K562 (cell line): ENCODE measurements at regions not wholly inside any gene's neighbourhood (a gene's known extent, or its start where the extent isn't known, plus 50 kb on each side); places are given as distances from the start of the nearest gene placed in this dataset.

Experiments used
- ATAC-seq: fragments of 200-7000 bp; cut with Tn5 transposase; 3 replicates; pipeline ENCODE4 v1.9.1; 2020; ENCODE audit warnings: moderate library complexity
- BruUV-seq: library from RNA; stranded (reverse); fragments of 400-500 nt; replicated peaks from 2 replicates; lab custom pipeline; 2021; lab: Mats Ljungman, UMichigan
- CTCF ChIA-PET: fragments of 300-600 bp; formaldehyde crosslinking; extraction: SDS; loops from one replicate; lab custom pipeline; 2021; ENCODE audit warnings: low intra/inter-chr PET ratio; lab: Yijun Ruan, JAX
- POLR2A ChIA-PET: fragments of 300-600, 350-650 bp; sonication (Branson Sonifier 250); formaldehyde crosslinking; extraction: SDS; loops from one replicate; lab custom pipeline; 2021; ENCODE audit warnings: antibody characterized with exemption, inconsistent platforms; lab: Yijun Ruan, JAX
- DNase-seq, 4 experiments: peaks; one replicate each; pipeline versions ENCODE4 v3.0.0 to v3.0.0-alpha.2; 2011 to 2018; ENCODE audit warnings: low spot score in 3 of 4, mixed read lengths in 3 of 4; ENCODE audit errors: extremely low read depth in 1 of 4
- FAIRE-seq: peaks from 2 replicates; lab custom pipeline; 2011; peaks lifted over from hg19 to GRCh38; lab: Jason Lieb, UNC
- H2AFZ ChIP-seq: 2 replicates; pipeline ENCODE4 v1.6.0; 2011; ENCODE audit warnings: low read depth, low read length, control low read depth, inconsistent platforms
- H3K27ac ChIP-seq: fragments of 200-600 bp; 3 replicates; pipeline ENCODE4 v1.8.0; 2011; ENCODE audit warnings: low read depth, mild to moderate bottlenecking, control low read depth, inconsistent platforms, low read length, moderate library complexity, mixed read lengths; ENCODE audit errors: extremely low read depth
- H3K27me3 ChIP-seq, 2 experiments: fragments of 300-600 bp in 1 of 2; 2 replicates in 1 of 2; 3 replicates in 1 of 2; pipeline versions ENCODE4 v1.6.0 to v1.8.0; 2011; ENCODE audit warnings: inconsistent platforms in 2 of 2, low read length in 2 of 2, mild to moderate bottlenecking in 1 of 2, mixed read lengths in 1 of 2, moderate library complexity in 1 of 2; ENCODE audit not compliant: control insufficient read depth in 2 of 2, insufficient read depth in 2 of 2
- H3K36me3 ChIP-seq: fragments of 300-600 bp; 3 replicates; pipeline ENCODE4 v1.8.0; 2011; ENCODE audit warnings: mild to moderate bottlenecking, low read length, inconsistent platforms; ENCODE audit not compliant: control insufficient read depth, insufficient read depth
- H3K4me1 ChIP-seq, 2 experiments: fragments of 200-600 bp in 1 of 2; replicated peaks in 1 of 2; 2 replicates in 1 of 2; 3 replicates in 1 of 2; pipeline versions ENCODE4 v1.5.1 to v1.8.0; 2011; ENCODE audit warnings: inconsistent platforms in 2 of 2, low read length in 2 of 2, mild to moderate bottlenecking in 1 of 2, mixed read lengths in 1 of 2, moderate library complexity in 1 of 2; ENCODE audit not compliant: control insufficient read depth in 2 of 2, insufficient read depth in 2 of 2
- H3K4me2 ChIP-seq: 2 replicates; pipeline ENCODE4 v1.6.1; 2011; ENCODE audit warnings: low read length, control low read depth, inconsistent platforms, mixed read lengths; ENCODE audit not compliant: insufficient read depth
- H3K4me3 ChIP-seq: fragments of 200-600 bp; sonication (generic), shearing (Covaris generic); 2 replicates; pipeline ENCODE4 v1.5.1; 2016; ENCODE audit warnings: control low read depth, inconsistent platforms
- H3K79me2 ChIP-seq: fragments of 200-600 bp; 3 replicates; pipeline ENCODE4 v1.8.0; 2011; ENCODE audit warnings: low read length, inconsistent platforms; ENCODE audit not compliant: control insufficient read depth, insufficient read depth
- H3K9ac ChIP-seq, 2 experiments: 2 replicates each; pipeline versions ENCODE4 v1.6.0 to v1.6.1; 2011; ENCODE audit warnings: low read depth in 2 of 2, low read length in 2 of 2, control low read depth in 1 of 2, inconsistent platforms in 1 of 2, mild to moderate bottlenecking in 1 of 2, mixed read lengths in 1 of 2; ENCODE audit not compliant: insufficient read depth in 1 of 2
- H3K9me1 ChIP-seq: one replicate; pipeline ENCODE4 v1.6.0; 2011; ENCODE audit warnings: inconsistent platforms, mild to moderate bottlenecking, low read length, moderate library complexity; ENCODE audit not compliant: control insufficient read depth, insufficient read depth
- H3K9me3 ChIP-seq: replicated peaks from 2 replicates; pipeline ENCODE4 v1.5.1; 2011; ENCODE audit warnings: low read depth, low read length, inconsistent platforms; ENCODE audit not compliant: control insufficient read depth, insufficient read depth
- H4K20me1 ChIP-seq: replicated peaks from 2 replicates; pipeline ENCODE4 v1.6.1; 2011; ENCODE audit warnings: low read length, inconsistent platforms, mixed read lengths; ENCODE audit not compliant: control insufficient read depth, insufficient read depth
- FOXJ3 ChIP-seq: sonication (generic); formaldehyde crosslinking; IDR thresholded peaks from 2 replicates; pipeline ENCODE4 v1.4.0; 2020; ENCODE audit warnings: mild to moderate bottlenecking, missing genetic modification reagents
- HES1 ChIP-seq: fragments of 450-650 bp; IDR thresholded peaks from 2 replicates; pipeline ENCODE4 v1.6.1; 2016; ENCODE audit warnings: low read depth, mild to moderate bottlenecking, moderate library complexity
- PHF8 ChIP-seq: fragments of 200-600 bp; sonication (generic); IDR thresholded peaks from 2 replicates; pipeline ENCODE4 v1.6.1; 2012; ENCODE audit warnings: mixed run types, mild to moderate bottlenecking, inconsistent platforms, low read length, moderate library complexity, borderline replicate concordance
- POLR2AphosphoS5 ChIP-seq: IDR thresholded peaks from 2 replicates; pipeline ENCODE4 v1.6.1; 2011; ENCODE audit warnings: mild to moderate bottlenecking, low read depth, low read length, moderate library complexity; ENCODE audit not compliant: control insufficient read depth, insufficient read depth
- POU5F1 ChIP-seq: fragments of 150-350 bp; IDR thresholded peaks from 2 replicates; pipeline ENCODE4 v1.6.1; 2014; ENCODE audit warnings: borderline replicate concordance, low read length, low read depth, mild to moderate bottlenecking; ENCODE audit not compliant: partially characterized antibody
- RCOR1 ChIP-seq, 2 experiments: IDR thresholded peaks; 2 replicates each; pipeline ENCODE4 v1.6.1; 2012; ENCODE audit warnings: low read depth in 2 of 2, low read length in 2 of 2, borderline replicate concordance in 1 of 2, improper control_type of control experiment in 1 of 2
- ZBED1 ChIP-seq: IDR thresholded peaks from 2 replicates; pipeline ENCODE4 v1.6.1; 2014
- ZBTB1 ChIP-seq: sonication (generic); formaldehyde crosslinking; IDR thresholded peaks from 2 replicates; pipeline ENCODE4 v1.8.1; 2023; ENCODE audit warnings: missing genetic modification reagents, low read depth, mild to moderate bottlenecking, borderline replicate concordance
- ZHX1 ChIP-seq: fragments of 150-350 bp; conservative IDR thresholded peaks from 2 replicates; pipeline ENCODE4 v1.6.1; 2014; ENCODE audit warnings: low read length
- ZNF318 ChIP-seq, 2 experiments: fragments of 450-650 bp; IDR thresholded peaks; 2 replicates each; pipeline ENCODE4 v1.6.1; 2016; ENCODE audit warnings: mild to moderate bottlenecking in 2 of 2, borderline replicate concordance in 1 of 2, low read depth in 1 of 2, moderate library complexity in 1 of 2
- WGBS: fragments of 100-300 bp; shearing (Covaris generic); methylation state at CpG from one replicate; pipeline ENCODE4 v1.1.6; 2016; ENCODE audit warnings: low coverage, mixed read lengths; ENCODE audit not compliant: insufficient coverage; ENCODE audit errors: missing lambda C conversion rate; 5-methylcytosine and 5-hydroxymethylcytosine counted together
- in situ Hi-C: fragments of 300-500 bp; cut with MboI; formaldehyde crosslinking; loops from 4 replicates; pipeline ENCODE4 v1.15.0; 2018; ENCODE audit warnings: inconsistent platforms, mixed read lengths
- intact Hi-C: fragments of 100-400 bp; cut with micrococcal nuclease; formaldehyde crosslinking; loops from 2 replicates; pipeline ENCODE4 v1.14.2; 2022

- 0% methylated on average over 4 of the region's 4 CpGs for WGBS
- H3K79me2 ChIP-seq = no peaks in the 10 kb centered on the region
- ChIA-PET CTCF (no interaction called here), POLR2A (no interaction called here)
- no peak for ATAC-seq
- no peak for FAIRE-seq
- H3K27me3 ChIP-seq = no peaks in the 10 kb centered on the region
- in situ Hi-C loops (no loop called here), intact Hi-C loops (no loop called here)
- no peak overlapping the region for H3K4me2 ChIP-seq
- DNase-seq = no peak
- H3K9ac ChIP-seq = no peak overlapping the region
- H3K9me3 ChIP-seq = no peaks in the 10 kb centered on the region
- H3K36me3 ChIP-seq = no peaks in the 10 kb centered on the region
- H4K20me1 ChIP-seq = no peaks in the 10 kb centered on the region
- BruUV-seq = no TSS peak
- no peak overlapping the region for H3K27ac ChIP-seq
- no peaks in the 10 kb centered on the region for H3K4me1 ChIP-seq
- H2AFZ ChIP-seq = no peak overlapping the region
- no peaks in the 10 kb centered on the region for H3K9me1 ChIP-seq
- no peak overlapping the region for H3K4me3 ChIP-seq
- TF ChIP-seq HES1 = no peak
- no peak for TF ChIP-seq ZHX1
- no peak for TF ChIP-seq POLR2AphosphoS5
- TF ChIP-seq POU5F1 = no peak
- no peak for TF ChIP-seq RCOR1 (IDR thresholded peaks at IDR 0.05; ENCODE audit: borderline replicate concordance in 1 of 2, low read depth in 2 of 2, low read length in 2 of 2)
- no peak for TF ChIP-seq FOXJ3 (CRISPR knock-in tag)
- no peak for TF ChIP-seq ZNF318 (IDR thresholded peaks at IDR 0.05; ENCODE audit: borderline replicate concordance in 1 of 2, low read depth in 1 of 2)
- TF ChIP-seq ZBED1 = no peak
- no peak for TF ChIP-seq ZBTB1 (CRISPR knock-in tag)
- no peak for TF ChIP-seq PHF8
These were observed 465.6 kb upstream of the SLC14A2 start for GRCh38 chr18:45149712-45150111.
